ENCODE measurements at regions not wholly inside any gene's neighbourhood (a gene's known extent, or its start where the extent isn't known, plus 50 kb on each side); places are given as distances from the start of the nearest gene placed in this dataset.

GRCh38 chrX:37942170-37942569 is 64.2 kb upstream of the SYTL5 start:
- Histone ChIP-seq H3K9me3 (ENCODE audit: insufficient read depth, low read depth, low read length) (no peaks in the 10 kb centered on the region), H2BK120ac (ENCODE audit: insufficient read depth, low read length, poor library complexity) (no peak overlapping the region), H3K14ac (ENCODE audit: low read length) (no peak overlapping the region), H4K8ac (ENCODE audit: low read depth, low read length) (no peak overlapping the region), H3K79me2 (ENCODE audit: control insufficient read depth, insufficient read depth, low read length, poor library complexity) (no peaks in the 10 kb centered on the region), H3K27me3 (ENCODE audit: insufficient read depth, low read length) (no peaks in the 10 kb centered on the region), H2BK12ac (ENCODE audit: low read length) (no peak overlapping the region), H4K91ac (ENCODE audit: low read depth, low read length) (no peak overlapping the region), H3K4me2 (ENCODE audit: low read length) (no peak overlapping the region), H3K9ac (ENCODE audit: low read length) (no peak overlapping the region), H2BK5ac (ENCODE audit: low read depth, low read length, poor library complexity) (no peak overlapping the region), H3K18ac (ENCODE audit: low read length) (no peak overlapping the region), H3K36me3 (ENCODE audit: control insufficient read depth in 1 of 2, insufficient read depth in 2 of 2, low read length in 2 of 2) (no peaks in the 10 kb centered on the region), H2AK5ac (ENCODE audit: low read length) (no peak overlapping the region), H3K79me1 (ENCODE audit: low read length) (no peaks in the 10 kb centered on the region), H2AFZ (ENCODE audit: insufficient read depth, low read length, poor library complexity) (no peak overlapping the region), H3K27ac (ENCODE audit: low read depth, low read length) (no peak overlapping the region), H3K23ac (ENCODE audit: low read length) (no peak overlapping the region), H3K4me3 (ENCODE audit: low read depth, low read length) (no peak overlapping the region), H3K4me1 (ENCODE audit: control insufficient read depth in 1 of 2, insufficient read depth in 2 of 2, low read length in 2 of 2) (no peaks in the 10 kb centered on the region), H3K4ac (ENCODE audit: low read depth, low read length) (no peak overlapping the region), H4K12ac (ENCODE audit: low read depth, low read length) (no peak overlapping the region)
- WGBS (ENCODE audit: extremely low coverage, insufficient coverage, insufficient read length), result no CpG with 5 or more reads among the region's 2 CpGs
- no peak for DNase-seq

GRCh38 chrX:37943554-37944344 is 62.6 kb upstream of the SYTL5 start:
- no peak overlapping the region for H3K9ac ChIP-seq (ENCODE audit: low read length)
- no peak overlapping the region for H3K4ac ChIP-seq (ENCODE audit: low read depth, low read length)
- H2AFZ ChIP-seq (ENCODE audit: insufficient read depth, low read length, poor library complexity), result no peak overlapping the region
- no peak overlapping the region for H2BK12ac ChIP-seq (ENCODE audit: low read length)
- H2AK5ac ChIP-seq (ENCODE audit: low read length), result no peak overlapping the region
- no peak overlapping the region for H3K4me3 ChIP-seq (ENCODE audit: low read depth, low read length)
- no peak overlapping the region for H3K4me2 ChIP-seq (ENCODE audit: low read length)
- no CpG with 5 or more reads among the region's 6 CpGs for WGBS (ENCODE audit: extremely low coverage, insufficient coverage, insufficient read length)
- no peaks in the 10 kb centered on the region for H3K4me1 ChIP-seq (ENCODE audit: control insufficient read depth in 1 of 2, insufficient read depth in 2 of 2, low read length in 2 of 2)
- no peak overlapping the region for H2BK5ac ChIP-seq (ENCODE audit: low read depth, low read length, poor library complexity)
- no peak overlapping the region for H3K18ac ChIP-seq (ENCODE audit: low read length)
- H3K27me3 ChIP-seq (ENCODE audit: insufficient read depth, low read length), result no peaks in the 10 kb centered on the region
- no peak for DNase-seq
- no peak overlapping the region for H4K12ac ChIP-seq (ENCODE audit: low read depth, low read length)
- H3K27ac ChIP-seq (ENCODE audit: low read depth, low read length), result no peak overlapping the region
- no peak overlapping the region for H4K8ac ChIP-seq (ENCODE audit: low read depth, low read length)
- no peaks in the 10 kb centered on the region for H3K9me3 ChIP-seq (ENCODE audit: insufficient read depth, low read depth, low read length)
- no peak overlapping the region for H4K91ac ChIP-seq (ENCODE audit: low read depth, low read length)
- no peak overlapping the region for H3K23ac ChIP-seq (ENCODE audit: low read length)
- H3K79me1 ChIP-seq (ENCODE audit: low read length), result no peaks in the 10 kb centered on the region
- no peak overlapping the region for H3K14ac ChIP-seq (ENCODE audit: low read length)
- no peak overlapping the region for H2BK120ac ChIP-seq (ENCODE audit: insufficient read depth, low read length, poor library complexity)
- H3K36me3 ChIP-seq (ENCODE audit: control insufficient read depth in 1 of 2, insufficient read depth in 2 of 2, low read length in 2 of 2), result no peaks in the 10 kb centered on the region
- no peaks in the 10 kb centered on the region for H3K79me2 ChIP-seq (ENCODE audit: control insufficient read depth, insufficient read depth, low read length, poor library complexity)

GRCh38 chrX:37946197-37946596 is 60.2 kb upstream of the SYTL5 start:
- Histone ChIP-seq H4K91ac (ENCODE audit: low read depth, low read length) (no peak overlapping the region), H3K4me1 (ENCODE audit: control insufficient read depth in 1 of 2, insufficient read depth in 2 of 2, low read length in 2 of 2) (no peaks in the 10 kb centered on the region), H3K79me2 (ENCODE audit: control insufficient read depth, insufficient read depth, low read length, poor library complexity) (no peaks in the 10 kb centered on the region), H3K23ac (ENCODE audit: low read length) (no peak overlapping the region), H2BK12ac (ENCODE audit: low read length) (no peak overlapping the region), H3K79me1 (ENCODE audit: low read length) (no peaks in the 10 kb centered on the region), H3K4me2 (ENCODE audit: low read length) (no peak overlapping the region), H2AFZ (ENCODE audit: insufficient read depth, low read length, poor library complexity) (no peak overlapping the region), H2AK5ac (ENCODE audit: low read length) (no peak overlapping the region), H3K27me3 (ENCODE audit: insufficient read depth, low read length) (no peaks in the 10 kb centered on the region), H3K9me3 (ENCODE audit: insufficient read depth, low read depth, low read length) (no peaks in the 10 kb centered on the region), H3K4me3 (ENCODE audit: low read depth, low read length) (no peak overlapping the region), H3K4ac (ENCODE audit: low read depth, low read length) (no peak overlapping the region), H3K9ac (ENCODE audit: low read length) (no peak overlapping the region), H3K27ac (ENCODE audit: low read depth, low read length) (no peak overlapping the region), H3K18ac (ENCODE audit: low read length) (no peak overlapping the region), H2BK5ac (ENCODE audit: low read depth, low read length, poor library complexity) (no peak overlapping the region), H3K14ac (ENCODE audit: low read length) (no peak overlapping the region), H2BK120ac (ENCODE audit: insufficient read depth, low read length, poor library complexity) (no peak overlapping the region), H4K8ac (ENCODE audit: low read depth, low read length) (no peak overlapping the region), H3K36me3 (ENCODE audit: control insufficient read depth in 1 of 2, insufficient read depth in 2 of 2, low read length in 2 of 2) (no peaks in the 10 kb centered on the region), H4K12ac (ENCODE audit: low read depth, low read length) (no peak overlapping the region)
- WGBS (ENCODE audit: extremely low coverage, insufficient coverage, insufficient read length), result no CpG with 5 or more reads among the region's 1 CpG
- DNase-seq, result no peak

GRCh38 chrX:37955273-37955672 is 51.1 kb upstream of the SYTL5 start:
- no peak overlapping the region for H2BK120ac ChIP-seq (ENCODE audit: insufficient read depth, low read length, poor library complexity)
- no peak overlapping the region for H2AK5ac ChIP-seq (ENCODE audit: low read length)
- H3K36me3 ChIP-seq (ENCODE audit: control insufficient read depth in 1 of 2, insufficient read depth in 2 of 2, low read length in 2 of 2), result no peaks in the 10 kb centered on the region
- no peak overlapping the region for H2AFZ ChIP-seq (ENCODE audit: insufficient read depth, low read length, poor library complexity)
- no peak overlapping the region for H3K9ac ChIP-seq (ENCODE audit: low read length)
- no peak overlapping the region for H4K8ac ChIP-seq (ENCODE audit: low read depth, low read length)
- no peak overlapping the region for H3K18ac ChIP-seq (ENCODE audit: low read length)
- H2BK5ac ChIP-seq (ENCODE audit: low read depth, low read length, poor library complexity), result no peak overlapping the region
- no peak overlapping the region for H3K27ac ChIP-seq (ENCODE audit: low read depth, low read length)
- no peak overlapping the region for H3K23ac ChIP-seq (ENCODE audit: low read length)
- WGBS (ENCODE audit: extremely low coverage, insufficient coverage, insufficient read length), result no CpG with 5 or more reads among the region's 3 CpGs
- no peaks in the 10 kb centered on the region for H3K79me1 ChIP-seq (ENCODE audit: low read length)
- H3K79me2 ChIP-seq (ENCODE audit: control insufficient read depth, insufficient read depth, low read length, poor library complexity), result no peaks in the 10 kb centered on the region
- H3K9me3 ChIP-seq (ENCODE audit: insufficient read depth, low read depth, low read length), result no peaks in the 10 kb centered on the region
- H4K12ac ChIP-seq (ENCODE audit: low read depth, low read length), result no peak overlapping the region
- no peak overlapping the region for H2BK12ac ChIP-seq (ENCODE audit: low read length)
- H3K4me3 ChIP-seq (ENCODE audit: low read depth, low read length), result no peak overlapping the region
- H3K4me1 ChIP-seq (ENCODE audit: control insufficient read depth in 1 of 2, insufficient read depth in 2 of 2, low read length in 2 of 2), result no peaks in the 10 kb centered on the region
- H3K27me3 ChIP-seq (ENCODE audit: insufficient read depth, low read length), result no peaks in the 10 kb centered on the region
- no peak for DNase-seq
- no peak overlapping the region for H3K4ac ChIP-seq (ENCODE audit: low read depth, low read length)
- no peak overlapping the region for H3K14ac ChIP-seq (ENCODE audit: low read length)
- no peak overlapping the region for H3K4me2 ChIP-seq (ENCODE audit: low read length)
- no peak overlapping the region for H4K91ac ChIP-seq (ENCODE audit: low read depth, low read length)

All from trophoblast cell (in vitro differentiated cells and primary cell).